ENCODE measurements at regions not wholly inside any gene's neighbourhood (a gene's known extent, or its start where the extent isn't known, plus 50 kb on each side); places are given as distances from the start of the nearest gene placed in this dataset.
"Not testable (repeated sequence)": the region's sequence is repeated elsewhere in the genome, so short reads cannot be mapped to it uniquely, and the experiment has no call there.

GRCh38 chr15:21357056-21357455 is 83.2 kb downstream of the POTEB3 start:
- H3K4me1 ChIP-seq (ENCODE audit: insufficient read depth, low read length); H3K27ac ChIP-seq (ENCODE audit: low read length); H3K9me3 ChIP-seq (ENCODE audit: low read length); H3K9me2 ChIP-seq (replicated peaks; ENCODE audit: low read length); BruUV-seq (replicated peaks); DNase-seq; CTCF ChIA-PET; intact Hi-C loops (cut with micrococcal nuclease); POLR2A ChIA-PET (ENCODE audit: unreplicated experiment); H3F3A ChIP-seq (ENCODE audit: low read length, unreplicated experiment); H3K9ac ChIP-seq (ENCODE audit: low read length); ATAC-seq; H3K27me3 ChIP-seq (ENCODE audit: low read length); H2AFZ ChIP-seq (ENCODE audit: low read length); H3K4me3 ChIP-seq (ENCODE audit: low read length); H3K79me2 ChIP-seq (ENCODE audit: low read length); H3K36me3 ChIP-seq (ENCODE audit: low read depth, low read length); H3K4me2 ChIP-seq (ENCODE audit: low read length); H4K20me1 ChIP-seq (ENCODE audit: low read length): not testable (repeated sequence)

GRCh38 chr15:21355944-21356343 is 84.4 kb downstream of the POTEB3 start:
- H3K4me2 ChIP-seq (ENCODE audit: low read length); H3K9ac ChIP-seq (ENCODE audit: low read length); H3K9me3 ChIP-seq (ENCODE audit: low read length); H4K20me1 ChIP-seq (ENCODE audit: low read length); H2AFZ ChIP-seq (ENCODE audit: low read length); intact Hi-C loops (cut with micrococcal nuclease); BruUV-seq (replicated peaks); DNase-seq; CTCF ChIA-PET; H3K79me2 ChIP-seq (ENCODE audit: low read length); H3K4me3 ChIP-seq (ENCODE audit: low read length); POLR2A ChIA-PET (ENCODE audit: unreplicated experiment); H3K27ac ChIP-seq (ENCODE audit: low read length); H3K36me3 ChIP-seq (ENCODE audit: low read depth, low read length); ATAC-seq; H3F3A ChIP-seq (ENCODE audit: low read length, unreplicated experiment); H3K27me3 ChIP-seq (ENCODE audit: low read length); H3K4me1 ChIP-seq (ENCODE audit: insufficient read depth, low read length); H3K9me2 ChIP-seq (replicated peaks; ENCODE audit: low read length): not testable (repeated sequence)

GRCh38 chr15:21354597-21354996 is 85.7 kb downstream of the POTEB3 start:
- DNase-seq; H2AFZ ChIP-seq (ENCODE audit: low read length); H3K4me1 ChIP-seq (ENCODE audit: insufficient read depth, low read length); H3K27ac ChIP-seq (ENCODE audit: low read length); H3K36me3 ChIP-seq (ENCODE audit: low read depth, low read length); intact Hi-C loops (cut with micrococcal nuclease); H3K27me3 ChIP-seq (ENCODE audit: low read length); POLR2A ChIA-PET (ENCODE audit: unreplicated experiment); H3K4me3 ChIP-seq (ENCODE audit: low read length); H3K9me3 ChIP-seq (ENCODE audit: low read length); H3K9me2 ChIP-seq (replicated peaks; ENCODE audit: low read length); H3F3A ChIP-seq (ENCODE audit: low read length, unreplicated experiment); H3K79me2 ChIP-seq (ENCODE audit: low read length); H4K20me1 ChIP-seq (ENCODE audit: low read length); ATAC-seq; H3K9ac ChIP-seq (ENCODE audit: low read length); CTCF ChIA-PET; BruUV-seq (replicated peaks); H3K4me2 ChIP-seq (ENCODE audit: low read length): not testable (repeated sequence)

- H3K9me2 ChIP-seq (replicated peaks; ENCODE audit: low read length); H3K9ac ChIP-seq (ENCODE audit: low read length); H3F3A ChIP-seq (ENCODE audit: low read length, unreplicated experiment); H3K4me1 ChIP-seq (ENCODE audit: insufficient read depth, low read length); H3K4me3 ChIP-seq (ENCODE audit: low read length); H4K20me1 ChIP-seq (ENCODE audit: low read length); ATAC-seq; DNase-seq; H3K9me3 ChIP-seq (ENCODE audit: low read length); intact Hi-C loops (cut with micrococcal nuclease); POLR2A ChIA-PET (ENCODE audit: unreplicated experiment); H3K36me3 ChIP-seq (ENCODE audit: low read depth, low read length); H3K79me2 ChIP-seq (ENCODE audit: low read length); CTCF ChIA-PET; H2AFZ ChIP-seq (ENCODE audit: low read length); H3K27ac ChIP-seq (ENCODE audit: low read length); H3K27me3 ChIP-seq (ENCODE audit: low read length); H3K4me2 ChIP-seq (ENCODE audit: low read length); BruUV-seq (replicated peaks): not testable (repeated sequence)
Observed at GRCh38 chr15:21352670-21353318, 87.5 kb downstream of the POTEB3 start.

GRCh38 chr15:21344960-21345359 is 95.3 kb downstream of the POTEB3 start:
- not testable (repeated sequence) for BruUV-seq (replicated peaks)

GRCh38 chr15:21344500-21344899 is 95.8 kb downstream of the POTEB3 start:
- H3K4me3 ChIP-seq (ENCODE audit: low read length); H2AFZ ChIP-seq (ENCODE audit: low read length); H3F3A ChIP-seq (ENCODE audit: low read length, unreplicated experiment); H3K4me2 ChIP-seq (ENCODE audit: low read length); H4K20me1 ChIP-seq (ENCODE audit: low read length); H3K27ac ChIP-seq (ENCODE audit: low read length); CTCF ChIA-PET; H3K9me3 ChIP-seq (ENCODE audit: low read length); H3K9ac ChIP-seq (ENCODE audit: low read length); BruUV-seq (replicated peaks); H3K9me2 ChIP-seq (replicated peaks; ENCODE audit: low read length); DNase-seq; H3K4me1 ChIP-seq (ENCODE audit: insufficient read depth, low read length); H3K27me3 ChIP-seq (ENCODE audit: low read length); H3K36me3 ChIP-seq (ENCODE audit: low read depth, low read length); POLR2A ChIA-PET (ENCODE audit: unreplicated experiment); H3K79me2 ChIP-seq (ENCODE audit: low read length); intact Hi-C loops (cut with micrococcal nuclease): not testable (repeated sequence)
- ATAC-seq: peak; percentile 92

More at GRCh38 chr15:21344960-21345359, 95.3 kb downstream of the POTEB3 start:
- H3F3A ChIP-seq (ENCODE audit: low read length, unreplicated experiment); H3K4me2 ChIP-seq (ENCODE audit: low read length); ATAC-seq; H4K20me1 ChIP-seq (ENCODE audit: low read length); H3K9me2 ChIP-seq (replicated peaks; ENCODE audit: low read length); H3K4me3 ChIP-seq (ENCODE audit: low read length); intact Hi-C loops (cut with micrococcal nuclease); POLR2A ChIA-PET (ENCODE audit: unreplicated experiment); H3K27ac ChIP-seq (ENCODE audit: low read length); CTCF ChIA-PET; H3K79me2 ChIP-seq (ENCODE audit: low read length); H3K27me3 ChIP-seq (ENCODE audit: low read length); H3K36me3 ChIP-seq (ENCODE audit: low read depth, low read length); H3K4me1 ChIP-seq (ENCODE audit: insufficient read depth, low read length); H2AFZ ChIP-seq (ENCODE audit: low read length); H3K9ac ChIP-seq (ENCODE audit: low read length); H3K9me3 ChIP-seq (ENCODE audit: low read length): not testable (repeated sequence)
- DNase-seq: peak; percentile 6

GRCh38 chr15:21337028-21337427 is 103.3 kb downstream of the POTEB3 start:
- H3K9ac ChIP-seq (ENCODE audit: low read length); DNase-seq; BruUV-seq (replicated peaks); H3K4me3 ChIP-seq (ENCODE audit: low read length); H3K27me3 ChIP-seq (ENCODE audit: low read length); CTCF ChIA-PET; intact Hi-C loops (cut with micrococcal nuclease); H3K36me3 ChIP-seq (ENCODE audit: low read depth, low read length); ATAC-seq; H3K4me1 ChIP-seq (ENCODE audit: insufficient read depth, low read length); H4K20me1 ChIP-seq (ENCODE audit: low read length); POLR2A ChIA-PET (ENCODE audit: unreplicated experiment); H3K27ac ChIP-seq (ENCODE audit: low read length); H3K9me3 ChIP-seq (ENCODE audit: low read length); H3K9me2 ChIP-seq (replicated peaks; ENCODE audit: low read length); H3K79me2 ChIP-seq (ENCODE audit: low read length); H3K4me2 ChIP-seq (ENCODE audit: low read length); H2AFZ ChIP-seq (ENCODE audit: low read length); H3F3A ChIP-seq (ENCODE audit: low read length, unreplicated experiment): not testable (repeated sequence)
